ENCODE measurements at regions not wholly inside any gene's neighbourhood (a gene's known extent, or its start where the extent isn't known, plus 50 kb on each side); places are given as distances from the start of the nearest gene placed in this dataset.

- H3K4me3 ChIP-seq, result no peak overlapping the region
- H3K27me3 ChIP-seq, result no peaks in the 10 kb centered on the region
- no peak overlapping the region for H3K27ac ChIP-seq
- no peaks in the 10 kb centered on the region for H3K36me3 ChIP-seq
- no peaks in the 10 kb centered on the region for H3K9me3 ChIP-seq
- intact Hi-C loops (cut with DNase I), result no loop called here
- no peak for TF ChIP-seq CTCF (IDR thresholded peaks at IDR 0.05)
- no peaks in the 10 kb centered on the region for H3K4me1 ChIP-seq
- no peak for DNase-seq (ENCODE audit: low spot score in 2 of 2)
These were observed 265.9 kb downstream of the NEBL start for GRCh38 chr10:20631229-20631628.

DNA sequence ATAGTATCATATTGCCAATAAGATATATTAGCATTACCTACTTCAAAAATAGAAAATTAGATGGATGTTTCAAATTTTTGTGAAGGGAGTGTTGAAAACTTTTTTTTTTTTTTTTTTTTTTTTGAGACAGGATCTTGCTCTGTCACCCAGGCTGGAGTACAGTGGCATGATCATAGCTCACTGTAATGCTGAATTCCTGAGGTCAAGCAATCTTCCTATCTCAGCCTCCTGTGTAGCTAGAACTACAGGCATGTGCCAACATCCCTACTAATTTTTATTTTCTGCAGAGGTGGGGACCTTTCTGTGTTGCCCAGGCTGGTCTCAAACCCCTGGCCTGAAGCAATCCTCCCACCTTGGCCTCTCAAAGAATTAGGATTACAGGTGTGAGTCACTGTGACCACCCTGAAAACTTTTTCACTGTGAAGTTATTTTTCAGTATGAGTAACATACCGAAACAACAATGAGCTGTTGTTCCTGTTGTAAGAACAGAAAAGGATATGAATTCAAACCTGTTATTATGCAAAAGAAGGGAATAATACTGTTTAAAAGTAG lies 266.9 kb downstream of the NEBL start:
- Histone ChIP-seq H3K27me3 (no peaks in the 10 kb centered on the region), H3K4me1 (no peaks in the 10 kb centered on the region), H3K4me3 (no peak overlapping the region), H3K27ac (no peak overlapping the region), H3K9me3 (no peaks in the 10 kb centered on the region), H3K36me3 (no peaks in the 10 kb centered on the region)
- DNase-seq (ENCODE audit: low spot score in 2 of 2), result no peak
- TF ChIP-seq CTCF (IDR thresholded peaks at IDR 0.05), result no peak
- intact Hi-C loops (cut with DNase I), result no loop called here

GRCh38 chr10:20627946-20628507 lies 269.1 kb downstream of the NEBL start:
- H3K9me3 ChIP-seq, result no peaks in the 10 kb centered on the region
- peaks cover 2 to 9% of the 10 kb centered on the region in 2 donors for H3K4me1 ChIP-seq
- H3K27ac ChIP-seq, result no peak overlapping the region
- no peak overlapping the region for H3K4me3 ChIP-seq
- no peak for TF ChIP-seq CTCF (IDR thresholded peaks at IDR 0.05)
- no peaks in the 10 kb centered on the region for H3K36me3 ChIP-seq
- H3K27me3 ChIP-seq, result no peaks in the 10 kb centered on the region
- intact Hi-C loops (cut with DNase I), result loop anchor here (10.0 kb wide), 2 partner anchors 137 to 213 kb away; no protein-coding TSS in a partner anchor
- no peak for DNase-seq (ENCODE audit: low spot score in 2 of 2)

- peaks cover 2 to 15% of the 10 kb centered on the region in 2 donors for H3K4me1 ChIP-seq
- DNase-seq (ENCODE audit: low spot score in 2 of 2), result no peak
- H3K9me3 ChIP-seq, result no peaks in the 10 kb centered on the region
- no peaks in the 10 kb centered on the region for H3K36me3 ChIP-seq
- no peak overlapping the region for H3K27ac ChIP-seq
- no peaks in the 10 kb centered on the region for H3K27me3 ChIP-seq
- no peak overlapping the region for H3K4me3 ChIP-seq
- intact Hi-C loops (cut with DNase I), result loop anchor here (10.0 kb wide), 2 partner anchors 138 to 212 kb away; no protein-coding TSS in a partner anchor
- no peak for TF ChIP-seq CTCF (IDR thresholded peaks at IDR 0.05)
These were observed 270.0 kb downstream of the NEBL start for GRCh38 chr10:20627087-20627486.

DNA sequence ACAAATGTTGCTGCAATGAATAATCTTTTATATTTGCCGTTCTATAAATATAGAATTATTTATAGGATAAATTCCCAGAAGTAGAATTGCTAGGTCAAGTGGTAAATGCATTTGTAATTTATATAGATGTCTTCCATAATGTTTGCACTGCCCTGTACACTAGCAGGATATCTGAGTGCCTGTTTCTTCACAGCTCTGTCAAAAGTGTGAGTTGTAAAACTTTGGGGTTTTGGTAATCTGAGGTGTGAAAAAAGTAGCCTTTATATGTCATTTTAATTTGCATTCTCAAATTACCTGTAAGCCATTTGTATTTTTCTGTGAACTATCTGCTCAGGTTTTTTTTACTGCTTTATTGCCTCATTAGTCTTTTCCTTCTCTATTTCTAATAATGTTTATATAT lies 271.2 kb downstream of the NEBL start:
- Histone ChIP-seq H3K27me3 (no peaks in the 10 kb centered on the region), H3K4me1 (peaks cover 2 to 16% of the 10 kb centered on the region in 2 donors), H3K36me3 (no peaks in the 10 kb centered on the region), H3K27ac (no peak overlapping the region), H3K4me3 (no peak overlapping the region), H3K9me3 (no peaks in the 10 kb centered on the region)
- no peak for TF ChIP-seq CTCF (IDR thresholded peaks at IDR 0.05)
- intact Hi-C loops (cut with DNase I), result loop anchor here (10.0 kb wide), 2 partner anchors 139 to 211 kb away; no protein-coding TSS in a partner anchor
- DNase-seq (ENCODE audit: low spot score in 2 of 2), result no peak
